Stimulated activated CD8-positive, alpha-beta memory T cell treated with anti-CD3 and anti-CD28 coated beads, Interleukin-7, amount 100 ng/mL, for 1 hour (primary cell): ENCODE measurements at regions not wholly inside any gene's neighbourhood (a gene's known extent, or its start where the extent isn't known, plus 50 kb on each side); places are given as distances from the start of the nearest gene placed in this dataset.
"Not testable (repeated sequence)": the region's sequence is repeated elsewhere in the genome, so short reads cannot be mapped to it uniquely, and the experiment has no call there.

Experiments used
- DNase-seq, 2 donors: peaks; one replicate each; pipeline ENCODE4 v3.0.0-alpha.2; 2020; ENCODE audit warnings: low read depth in 2 of 2

DNA sequence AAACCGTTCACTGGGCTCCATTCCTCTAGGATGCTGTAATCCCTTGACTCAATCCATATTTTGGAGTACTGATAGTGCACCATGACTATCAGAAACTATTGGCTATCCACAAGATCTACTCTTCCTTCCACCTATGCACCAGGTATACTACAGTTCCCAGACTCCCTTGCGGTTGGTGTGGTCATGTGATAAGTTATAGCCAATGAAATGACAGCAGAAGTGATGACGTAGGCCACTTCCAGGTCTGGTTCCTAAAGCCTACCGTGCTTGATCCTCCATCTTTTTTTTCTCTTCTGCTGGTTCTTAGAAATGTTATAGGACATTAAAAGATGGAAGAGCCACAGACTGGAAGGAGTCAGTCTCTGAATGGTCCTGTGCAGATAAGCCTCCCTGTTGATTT, 278.8 kb upstream of the C16orf82 start:
- DNase-seq = no peak

DNA sequence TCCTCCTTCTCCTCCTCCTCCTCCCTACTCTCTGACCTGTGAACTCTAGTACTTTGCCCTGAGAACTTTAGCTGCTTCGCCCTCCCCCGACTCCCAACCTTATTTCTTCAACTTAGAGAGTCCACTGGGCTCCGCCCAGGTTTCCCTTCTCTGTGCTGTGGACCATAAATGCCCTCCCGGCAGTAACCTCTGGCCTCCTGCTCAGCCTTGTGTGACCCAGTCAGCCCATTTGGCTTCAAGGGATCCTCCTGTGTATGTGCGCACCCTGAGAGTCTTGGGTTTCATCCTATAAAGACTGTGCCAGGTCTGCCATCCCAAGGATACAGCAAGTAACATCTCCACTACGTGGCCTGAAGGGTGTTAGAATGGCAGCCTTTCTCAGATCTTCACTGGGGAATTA, 275.6 kb upstream of the C16orf82 start:
- DNase-seq = no peak

- DNase-seq = no peak
These were observed 271.5 kb upstream of the C16orf82 start for GRCh38 chr16:26795184-26795583.

GRCh38 chr16:26801628-26802027, 265.1 kb upstream of the C16orf82 start:
- DNase-seq = no peak

- no peak for DNase-seq
These were observed 264.3 kb upstream of the C16orf82 start for GRCh38 chr16:26802440-26802839.

GRCh38 chr16:26802965-26803364, 263.8 kb upstream of the C16orf82 start:
- DNase-seq = no peak

DNA sequence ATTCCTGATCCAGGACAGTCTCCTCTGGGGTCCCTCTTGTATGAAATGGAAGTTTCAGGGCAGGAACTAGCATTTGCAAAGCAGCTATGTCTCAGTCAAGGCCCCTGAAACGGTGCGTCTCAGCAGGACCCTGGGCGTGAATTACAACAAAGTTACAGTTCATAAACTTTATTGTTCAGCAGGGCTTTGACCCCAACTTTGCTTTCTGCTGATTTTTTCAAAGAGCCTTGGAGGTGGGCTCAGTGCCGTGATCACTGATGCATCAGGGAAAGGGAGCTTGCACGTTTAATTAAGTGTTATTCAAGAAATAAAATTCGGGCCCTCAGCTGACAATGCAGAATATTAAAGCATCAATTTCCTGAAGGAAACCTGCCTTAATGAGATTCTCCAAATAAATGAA, 260.1 kb upstream of the C16orf82 start:
- DNase-seq = no peak

GRCh38 chr16:26809461-26809860, 257.3 kb upstream of the C16orf82 start:
- DNase-seq = no peak

DNA sequence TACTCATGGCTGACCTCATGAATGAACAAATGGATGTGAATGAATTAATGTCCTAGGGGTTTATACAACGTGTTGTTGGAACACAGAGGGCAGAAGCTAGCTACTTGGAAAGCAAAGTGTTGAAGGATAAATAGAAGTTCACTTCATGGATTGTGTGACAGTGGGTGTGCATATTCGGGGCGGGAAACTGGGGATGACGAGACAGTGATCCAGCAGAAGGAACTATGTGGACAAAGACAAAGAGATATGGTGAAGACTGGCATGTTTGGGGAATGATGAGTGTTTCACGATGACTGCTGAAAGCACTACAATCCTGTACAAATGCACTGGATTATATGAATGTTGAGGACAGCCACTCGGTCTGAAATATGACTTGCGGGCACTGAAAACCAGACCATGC, 250.5 kb upstream of the C16orf82 start:
- no peak for DNase-seq

- DNase-seq = no peak
These were observed 249.7 kb upstream of the C16orf82 start for GRCh38 chr16:26816885-26817571.

DNA sequence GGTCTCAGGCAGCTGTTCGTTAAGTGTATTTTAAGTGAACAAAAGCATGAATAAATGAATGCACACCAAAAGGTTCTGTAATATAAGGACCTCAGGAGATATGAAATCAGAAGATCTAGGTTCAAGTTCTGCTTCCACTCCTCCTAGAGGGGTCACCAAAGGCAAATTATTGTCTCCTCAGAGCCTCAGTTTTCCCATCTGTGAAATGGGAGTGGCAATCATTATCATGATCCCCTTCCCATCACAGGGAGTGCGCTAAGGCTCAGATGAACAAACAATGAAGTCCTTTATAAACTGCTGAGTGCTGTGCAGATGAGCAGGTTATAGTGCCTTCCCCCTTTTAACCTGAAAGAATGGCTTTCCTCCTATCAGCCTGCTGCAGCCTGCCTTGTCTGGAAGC, 248.3 kb upstream of the C16orf82 start:
- DNase-seq = no peak

- DNase-seq = no peak
These were observed 242.3 kb upstream of the C16orf82 start for GRCh38 chr16:26824469-26824868.

GRCh38 chr16:26826500-26826899, 240.2 kb upstream of the C16orf82 start:
- no peak for DNase-seq

DNA sequence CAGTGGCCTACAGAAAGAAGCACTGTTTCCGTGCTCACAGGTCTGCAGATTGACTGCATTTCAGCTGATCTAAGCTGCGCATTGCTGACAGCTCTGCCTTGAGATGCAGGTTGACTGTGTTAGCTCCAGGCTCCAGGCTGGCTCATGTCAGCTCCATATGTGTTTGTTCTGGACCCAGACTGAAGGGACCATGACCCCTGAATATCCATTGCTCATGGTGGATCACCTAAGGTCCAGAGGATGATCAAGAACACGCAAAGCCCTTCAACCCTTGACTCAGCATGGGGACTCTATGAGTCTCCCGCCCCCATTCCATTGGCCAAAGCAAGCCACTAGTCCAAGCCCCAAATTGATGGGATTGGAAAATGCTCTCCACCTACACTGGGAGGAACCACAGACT, 239.3 kb upstream of the C16orf82 start:
- DNase-seq = no peak

DNA sequence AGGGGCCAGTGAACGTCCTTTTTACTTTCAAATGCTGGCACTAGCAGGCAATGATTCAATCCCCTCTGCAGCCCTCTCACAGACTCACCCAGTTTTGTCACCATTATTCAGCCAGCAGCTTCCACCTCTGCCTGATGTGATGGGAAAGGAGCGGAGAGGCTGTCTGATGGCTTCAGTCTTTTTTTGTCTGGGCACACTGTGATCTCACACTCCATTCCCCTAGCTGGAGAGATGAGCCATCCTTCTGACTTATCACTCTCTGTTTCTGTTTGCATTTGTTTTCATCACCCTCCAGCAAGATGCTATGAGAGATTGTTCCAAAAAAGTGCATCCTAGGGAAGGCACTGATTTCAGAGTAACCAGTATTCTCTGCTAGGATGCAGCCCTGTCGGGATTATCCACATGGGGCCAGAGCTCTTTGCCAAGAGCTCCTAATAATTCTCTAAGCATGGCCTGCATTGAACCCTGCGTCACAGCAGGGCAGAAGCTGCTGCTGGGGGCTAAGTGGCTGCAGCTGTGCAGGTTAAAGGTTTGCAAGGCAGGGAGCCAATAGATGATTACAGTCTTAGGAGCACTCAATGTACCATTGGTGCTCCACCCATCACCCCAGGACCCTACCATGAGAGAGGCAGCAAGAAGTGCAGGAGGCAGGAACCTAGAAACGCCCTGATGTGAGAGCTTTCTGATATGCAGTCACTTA, 236.1 kb upstream of the C16orf82 start:
- DNase-seq = no peak

- DNase-seq = not testable (repeated sequence)
These were observed 230.6 kb upstream of the C16orf82 start for GRCh38 chr16:26836114-26836513.

- no peak for DNase-seq
These were observed 227.8 kb upstream of the C16orf82 start for GRCh38 chr16:26838931-26839330.

- DNase-seq = no peak
These were observed 226.0 kb upstream of the C16orf82 start for GRCh38 chr16:26840691-26841090.

DNA sequence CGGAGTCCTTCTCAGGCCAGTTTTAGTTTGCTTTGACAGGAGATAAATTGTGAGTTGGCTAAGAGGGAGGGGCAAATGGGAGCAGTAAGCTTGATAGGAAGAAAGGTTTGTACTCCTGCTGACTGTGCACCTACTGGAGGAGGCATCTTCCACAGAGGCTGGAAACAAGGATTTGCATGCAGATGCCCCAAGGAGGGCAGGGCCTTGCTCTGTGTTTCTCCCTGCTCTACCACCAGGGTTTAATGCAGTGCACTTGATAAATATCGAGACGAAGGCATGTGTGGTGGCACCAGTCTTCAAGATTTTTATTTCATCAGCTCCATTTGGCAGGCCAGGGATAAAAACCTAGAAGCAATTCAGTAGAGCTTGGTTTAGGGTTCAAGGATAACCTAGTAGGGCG, 210.5 kb upstream of the C16orf82 start:
- DNase-seq = no peak

- no peak for DNase-seq
These were observed 209.9 kb upstream of the C16orf82 start for GRCh38 chr16:26856791-26857190.

- no peak for DNase-seq
These were observed 209.4 kb upstream of the C16orf82 start for GRCh38 chr16:26857371-26857770.

- no peak for DNase-seq
These were observed 206.2 kb upstream of the C16orf82 start for GRCh38 chr16:26860506-26860905.

DNA sequence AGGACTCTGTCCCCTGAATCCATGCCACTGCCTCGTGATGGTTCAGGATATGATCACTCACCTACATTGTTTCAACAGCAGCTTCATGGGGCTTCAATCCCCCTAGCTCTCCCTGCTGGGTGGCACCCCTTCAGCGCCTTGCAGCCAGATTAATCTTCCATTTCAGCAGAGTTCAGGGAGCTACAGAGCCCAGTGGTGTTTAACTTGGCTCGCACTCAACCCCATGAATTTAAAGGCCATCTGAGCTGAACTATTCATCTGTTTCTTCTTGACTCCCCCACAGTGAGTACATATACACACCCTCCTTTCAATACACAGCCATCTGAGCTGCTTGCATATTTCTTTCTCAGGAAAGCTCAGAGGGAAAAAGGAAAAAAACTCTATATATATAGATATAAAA, 202.8 kb upstream of the C16orf82 start:
- DNase-seq = no peak

DNA sequence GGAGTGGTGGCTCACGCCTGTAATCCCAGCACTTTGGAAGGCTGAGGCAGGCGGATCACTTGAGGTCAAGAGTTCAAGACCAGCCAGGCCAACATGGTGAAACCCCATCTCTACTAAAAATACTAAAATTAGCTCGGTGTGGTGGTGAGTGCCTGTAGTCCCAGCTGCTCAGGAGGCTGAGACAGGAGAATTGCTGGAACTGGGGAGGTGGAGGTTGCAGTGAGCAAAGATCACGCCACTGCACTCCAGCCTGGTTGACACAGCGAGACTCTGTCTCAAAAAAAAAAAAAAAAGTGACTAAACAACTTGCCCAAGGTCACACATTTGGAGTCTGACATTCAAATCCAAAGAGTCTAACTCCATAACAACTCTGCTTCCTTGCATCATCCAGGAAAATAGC, 192.4 kb upstream of the C16orf82 start:
- DNase-seq = not testable (repeated sequence)
